ENCODE measurements at regions not wholly inside any gene's neighbourhood (a gene's known extent, or its start where the extent isn't known, plus 50 kb on each side); places are given as distances from the start of the nearest gene placed in this dataset.
A peak's percentile ranks its signal among the peaks of the same experiment; 100 is the strongest.

DNA sequence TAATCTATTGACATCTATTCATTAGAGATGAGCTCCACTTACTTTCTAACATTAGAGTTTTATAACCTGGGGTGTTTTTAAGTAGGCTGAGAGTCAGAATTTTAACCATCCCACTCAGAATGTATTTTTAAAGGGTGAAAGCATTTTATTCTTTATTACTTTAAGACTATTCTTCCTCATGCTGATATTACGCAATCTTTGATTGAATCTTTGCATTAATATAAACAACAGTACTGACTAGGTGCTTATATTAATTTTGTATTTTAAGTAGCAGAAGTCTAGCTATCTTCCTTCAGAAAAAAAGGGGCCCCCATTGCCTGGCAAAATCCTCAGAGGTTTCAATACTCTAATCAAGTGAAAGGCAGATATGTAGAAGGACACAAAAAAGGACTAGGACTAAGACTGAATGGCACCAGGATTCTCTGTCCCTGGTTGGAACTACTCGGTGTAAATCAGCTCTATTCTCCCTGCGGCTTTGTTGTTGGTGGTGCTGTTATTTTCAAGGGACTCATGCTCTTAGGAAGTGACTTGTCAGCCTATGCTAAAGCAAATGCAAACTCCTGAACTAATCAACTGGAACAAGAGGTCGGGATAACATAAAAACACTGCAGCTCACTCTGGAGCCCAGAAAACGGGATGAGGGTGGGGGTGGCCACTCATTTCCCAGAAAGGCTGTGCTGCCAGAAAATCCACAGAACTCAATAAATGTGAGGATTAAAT, 1324.4 kb downstream of the GRIK2 start:
- no peaks in the 10 kb centered on the region for H3K36me3 ChIP-seq (ENCODE audit: insufficient read depth, insufficient read length, low read length)
- peak; percentile 11 for DNase-seq (ENCODE audit: low read depth, low spot score)
- H3K4me1 ChIP-seq (ENCODE audit: insufficient read depth, insufficient read length): no peaks in the 10 kb centered on the region
- H3K9ac ChIP-seq (ENCODE audit: insufficient read length, low read depth): no peak overlapping the region
- no peaks in the 10 kb centered on the region for H3K27me3 ChIP-seq (ENCODE audit: insufficient read depth, insufficient read length)
- no peak overlapping the region for H3K4me3 ChIP-seq (ENCODE audit: insufficient read length, low read depth)
- no peaks in the 10 kb centered on the region for H3K9me3 ChIP-seq (ENCODE audit: insufficient read depth, low read length)
- no peak for TF ChIP-seq ZNF274 (IDR thresholded peaks at IDR 0.05; ENCODE audit: low read depth, low read length)
- TF ChIP-seq SUZ12 (IDR thresholded peaks at IDR 0.05; ENCODE audit: extremely low read depth, insufficient read depth, insufficient read length): no peak
- TF ChIP-seq YY1 (IDR thresholded peaks at IDR 0.05; ENCODE audit: insufficient read depth, insufficient read length): no peak

DNA sequence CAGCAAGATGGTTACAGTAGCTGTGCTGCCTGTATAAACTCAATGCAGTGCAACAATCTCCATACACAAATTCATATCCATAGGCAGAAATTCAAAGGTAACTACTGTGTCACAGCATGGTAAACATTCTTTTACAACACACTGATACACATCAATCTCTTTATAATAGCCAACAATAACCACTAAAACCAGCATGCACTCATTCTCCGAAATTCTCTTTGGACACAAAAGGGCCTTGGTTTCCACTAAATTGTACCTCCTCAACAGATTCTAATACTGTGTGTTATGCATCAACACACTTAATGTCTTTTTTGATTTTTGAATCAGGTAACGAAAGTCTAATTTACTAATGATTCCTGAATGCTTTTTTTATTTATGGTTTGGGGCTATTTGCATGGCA, 1323.7 kb downstream of the GRIK2 start:
- no peak for TF ChIP-seq ZNF274 (IDR thresholded peaks at IDR 0.05; ENCODE audit: low read depth, low read length)
- TF ChIP-seq YY1 (IDR thresholded peaks at IDR 0.05; ENCODE audit: insufficient read depth, insufficient read length): no peak
- no peak for TF ChIP-seq SUZ12 (IDR thresholded peaks at IDR 0.05; ENCODE audit: extremely low read depth, insufficient read depth, insufficient read length)
- Histone ChIP-seq H3K9ac (ENCODE audit: insufficient read length, low read depth) (no peak overlapping the region), H3K4me3 (ENCODE audit: insufficient read length, low read depth) (no peak overlapping the region), H3K9me3 (ENCODE audit: insufficient read depth, low read length) (no peaks in the 10 kb centered on the region), H3K27me3 (ENCODE audit: insufficient read depth, insufficient read length) (no peaks in the 10 kb centered on the region), H3K36me3 (ENCODE audit: insufficient read depth, insufficient read length, low read length) (no peaks in the 10 kb centered on the region), H3K4me1 (ENCODE audit: insufficient read depth, insufficient read length) (no peaks in the 10 kb centered on the region)
- DNase-seq (ENCODE audit: low read depth, low spot score): no peak

DNA sequence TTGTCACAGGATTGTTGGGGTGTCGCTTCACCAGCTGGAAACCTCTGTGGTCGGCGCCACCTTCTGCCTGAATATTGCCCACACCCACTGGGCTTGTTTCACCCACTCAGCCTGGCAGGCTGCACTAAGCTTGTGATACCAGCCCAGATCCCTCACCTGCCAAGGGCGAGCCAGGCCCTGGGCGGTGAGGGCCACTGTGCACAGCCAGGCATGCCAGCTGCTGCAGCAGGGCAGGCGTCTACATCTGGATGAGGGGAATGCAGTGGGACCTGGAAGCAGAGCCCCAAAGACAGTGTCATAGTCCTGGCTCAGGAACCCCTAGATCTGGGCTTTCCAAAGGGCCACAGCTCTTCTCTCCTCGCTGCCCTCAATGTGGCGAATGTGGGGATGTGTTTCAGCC, 1307.5 kb downstream of the GRIK2 start:
- no peak for TF ChIP-seq ZNF274 (IDR thresholded peaks at IDR 0.05; ENCODE audit: low read depth, low read length)
- no peak for TF ChIP-seq SUZ12 (IDR thresholded peaks at IDR 0.05; ENCODE audit: extremely low read depth, insufficient read depth, insufficient read length)
- TF ChIP-seq YY1 (IDR thresholded peaks at IDR 0.05; ENCODE audit: insufficient read depth, insufficient read length): no peak
- DNase-seq (ENCODE audit: low read depth, low spot score): no peak
- no peak overlapping the region for H3K9ac ChIP-seq (ENCODE audit: insufficient read length, low read depth)

DNA sequence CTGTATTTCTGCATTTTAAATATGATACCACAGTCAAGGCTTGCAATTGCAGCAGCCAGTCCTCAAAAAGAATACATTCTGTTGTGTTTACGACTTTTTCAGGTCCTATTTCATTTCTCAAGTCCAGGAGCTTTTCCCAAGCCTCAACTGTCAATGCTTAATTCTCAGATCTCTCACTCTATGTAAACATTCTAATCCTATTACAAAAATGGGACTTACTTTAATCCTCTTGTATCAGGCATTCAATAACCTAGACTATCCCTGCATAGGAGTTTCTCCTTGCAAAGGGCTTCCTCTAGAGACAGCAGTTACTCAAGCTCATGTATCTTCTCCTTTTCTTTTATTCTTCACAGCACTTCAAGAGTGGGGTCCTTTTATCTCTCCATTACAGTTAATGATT, 1293.0 kb downstream of the GRIK2 start:
- no peaks in the 10 kb centered on the region for H3K27me3 ChIP-seq (ENCODE audit: insufficient read depth, insufficient read length)
- TF ChIP-seq SUZ12 (IDR thresholded peaks at IDR 0.05; ENCODE audit: extremely low read depth, insufficient read depth, insufficient read length) (no peak), YY1 (IDR thresholded peaks at IDR 0.05; ENCODE audit: insufficient read depth, insufficient read length) (no peak), ZNF274 (IDR thresholded peaks at IDR 0.05; ENCODE audit: low read depth, low read length) (no peak)
- no peak for DNase-seq (ENCODE audit: low read depth, low spot score)
- no peak overlapping the region for H3K9ac ChIP-seq (ENCODE audit: insufficient read length, low read depth)
- no peaks in the 10 kb centered on the region for H3K36me3 ChIP-seq (ENCODE audit: insufficient read depth, insufficient read length, low read length)
- no peak overlapping the region for H3K4me3 ChIP-seq (ENCODE audit: insufficient read length, low read depth)
- H3K9me3 ChIP-seq (ENCODE audit: insufficient read depth, low read length): no peaks in the 10 kb centered on the region
- no peaks in the 10 kb centered on the region for H3K4me1 ChIP-seq (ENCODE audit: insufficient read depth, insufficient read length)

More for the DNA sequence above, 1307.5 kb downstream of the GRIK2 start:
- Histone ChIP-seq H3K27me3 (ENCODE audit: insufficient read depth, insufficient read length) (no peaks in the 10 kb centered on the region), H3K4me3 (ENCODE audit: insufficient read length, low read depth) (no peak overlapping the region), H3K36me3 (ENCODE audit: insufficient read depth, insufficient read length, low read length) (no peaks in the 10 kb centered on the region), H3K4me1 (ENCODE audit: insufficient read depth, insufficient read length) (no peaks in the 10 kb centered on the region), H3K9me3 (ENCODE audit: insufficient read depth, low read length) (no peaks in the 10 kb centered on the region)

DNA sequence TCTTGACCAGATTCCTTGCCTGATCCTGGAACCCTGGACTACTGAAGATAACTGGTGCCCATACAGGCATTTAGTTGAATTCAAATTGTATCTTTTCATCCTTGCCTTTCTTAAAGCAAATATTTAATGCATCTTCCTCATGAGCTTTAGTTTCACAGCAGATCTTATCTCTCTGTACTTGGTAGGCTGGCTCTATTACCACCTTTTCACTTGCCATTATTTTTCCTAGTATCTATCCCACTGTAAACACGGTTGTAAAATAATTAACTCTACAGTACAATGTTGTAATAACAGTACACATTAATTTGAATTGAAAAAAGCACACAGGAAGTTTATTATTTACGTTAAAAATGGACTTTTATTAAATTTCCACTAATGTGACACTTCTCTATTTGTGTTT, 1286.9 kb downstream of the GRIK2 start:
- H3K4me1 ChIP-seq (ENCODE audit: insufficient read depth, insufficient read length): no peaks in the 10 kb centered on the region
- H3K36me3 ChIP-seq (ENCODE audit: insufficient read depth, insufficient read length, low read length): no peaks in the 10 kb centered on the region
- TF ChIP-seq YY1 (IDR thresholded peaks at IDR 0.05; ENCODE audit: insufficient read depth, insufficient read length) (no peak), ZNF274 (IDR thresholded peaks at IDR 0.05; ENCODE audit: low read depth, low read length) (no peak)
- H3K9ac ChIP-seq (ENCODE audit: insufficient read length, low read depth): no peak overlapping the region
- no peak for DNase-seq (ENCODE audit: low read depth, low spot score)
- no peaks in the 10 kb centered on the region for H3K9me3 ChIP-seq (ENCODE audit: insufficient read depth, low read length)
- no peaks in the 10 kb centered on the region for H3K27me3 ChIP-seq (ENCODE audit: insufficient read depth, insufficient read length)
- H3K4me3 ChIP-seq (ENCODE audit: insufficient read length, low read depth): no peak overlapping the region

DNA sequence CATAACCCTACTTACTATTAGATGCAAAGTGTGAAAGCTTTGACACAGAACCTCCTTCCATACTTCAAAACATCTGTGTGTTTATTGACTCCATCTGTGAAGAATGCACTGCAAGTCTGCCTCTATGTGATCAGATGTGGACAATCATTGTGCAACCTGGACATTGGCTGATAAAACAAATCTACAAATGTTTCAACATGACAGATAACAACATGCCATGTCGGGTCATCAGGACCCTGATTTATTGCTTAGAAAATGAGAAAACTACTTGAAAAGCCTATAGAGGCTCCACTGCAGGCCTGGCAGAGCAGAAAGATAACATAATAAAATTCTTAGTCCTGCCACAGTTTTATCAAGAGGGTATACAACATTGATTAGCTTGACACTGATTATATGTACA, 1286.4 kb downstream of the GRIK2 start:
- Histone ChIP-seq H3K27me3 (ENCODE audit: insufficient read depth, insufficient read length) (no peaks in the 10 kb centered on the region), H3K9me3 (ENCODE audit: insufficient read depth, low read length) (no peaks in the 10 kb centered on the region), H3K4me3 (ENCODE audit: insufficient read length, low read depth) (no peak overlapping the region), H3K4me1 (ENCODE audit: insufficient read depth, insufficient read length) (no peaks in the 10 kb centered on the region), H3K36me3 (ENCODE audit: insufficient read depth, insufficient read length, low read length) (no peaks in the 10 kb centered on the region), H3K9ac (ENCODE audit: insufficient read length, low read depth) (no peak overlapping the region)
- no peak for DNase-seq (ENCODE audit: low read depth, low spot score)
- TF ChIP-seq SUZ12 (IDR thresholded peaks at IDR 0.05; ENCODE audit: extremely low read depth, insufficient read depth, insufficient read length): no peak
- no peak for TF ChIP-seq ZNF274 (IDR thresholded peaks at IDR 0.05; ENCODE audit: low read depth, low read length)
- no peak for TF ChIP-seq YY1 (IDR thresholded peaks at IDR 0.05; ENCODE audit: insufficient read depth, insufficient read length)

DNA sequence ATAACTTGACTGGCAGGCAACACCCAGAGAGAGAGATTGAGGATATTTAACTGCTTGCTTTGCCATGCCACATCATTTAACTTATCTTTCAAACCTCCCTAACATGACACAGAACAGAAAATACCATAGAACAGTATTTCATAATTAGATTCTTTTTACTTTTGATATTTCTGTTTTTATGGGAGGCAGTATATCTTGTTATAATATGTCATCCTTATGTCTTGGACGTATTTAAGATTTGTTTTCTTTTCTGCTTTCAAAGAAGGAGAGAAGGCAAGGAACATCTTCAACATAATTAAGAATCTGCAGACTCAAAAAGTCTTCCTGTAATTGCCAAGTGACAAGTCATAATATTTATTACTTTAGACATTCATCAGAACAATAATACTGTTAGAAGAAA, 1283.7 kb downstream of the GRIK2 start:
- no peak for DNase-seq (ENCODE audit: low read depth, low spot score)

More for the DNA sequence above, 1283.7 kb downstream of the GRIK2 start:
- no peaks in the 10 kb centered on the region for H3K36me3 ChIP-seq (ENCODE audit: insufficient read depth, insufficient read length, low read length)
- no peak for TF ChIP-seq SUZ12 (IDR thresholded peaks at IDR 0.05; ENCODE audit: extremely low read depth, insufficient read depth, insufficient read length)
- no peak for TF ChIP-seq ZNF274 (IDR thresholded peaks at IDR 0.05; ENCODE audit: low read depth, low read length)
- no peak for TF ChIP-seq YY1 (IDR thresholded peaks at IDR 0.05; ENCODE audit: insufficient read depth, insufficient read length)
- no peaks in the 10 kb centered on the region for H3K27me3 ChIP-seq (ENCODE audit: insufficient read depth, insufficient read length)
- no peaks in the 10 kb centered on the region for H3K9me3 ChIP-seq (ENCODE audit: insufficient read depth, low read length)
- no peak overlapping the region for H3K9ac ChIP-seq (ENCODE audit: insufficient read length, low read depth)
- H3K4me1 ChIP-seq (ENCODE audit: insufficient read depth, insufficient read length): no peaks in the 10 kb centered on the region
- H3K4me3 ChIP-seq (ENCODE audit: insufficient read length, low read depth): no peak overlapping the region
